Bronchial epithelial cell (primary cell): ENCODE measurements at regions not wholly inside any gene's neighbourhood (a gene's known extent, or its start where the extent isn't known, plus 50 kb on each side); places are given as distances from the start of the nearest gene placed in this dataset.

Experiments
- DNase-seq: peaks from one replicate; pipeline ENCODE4 v3.0.0-alpha.2; 2010; ENCODE audit warnings: low read depth
- FAIRE-seq: peaks from 2 replicates; lab custom pipeline; 2011; peaks lifted over from hg19 to GRCh38; lab: Jason Lieb, UNC
- H3K27me3 ChIP-seq: 2 replicates; pipeline ENCODE4 v1.5.1; 2011; ENCODE audit warnings: low read length; ENCODE audit not compliant: control insufficient read depth, insufficient read depth
- H3K36me3 ChIP-seq: 2 replicates; pipeline ENCODE4 v1.5.1; 2011; ENCODE audit warnings: low read length; ENCODE audit not compliant: control insufficient read depth, insufficient read depth
- H3K4me3 ChIP-seq: 2 replicates; pipeline ENCODE4 v1.5.1; 2011; ENCODE audit warnings: mild to moderate bottlenecking, low read depth, low read length, control low read depth
- TF ChIP-seq, protein P1 (sequence below): IDR thresholded peaks from 2 replicates; pipeline ENCODE4 v1.5.1; 2011; ENCODE audit warnings: mild to moderate bottlenecking, moderate library complexity, low read length, control low read depth, inconsistent platforms; ENCODE audit not compliant: insufficient read depth, severe bottlenecking

DNA sequence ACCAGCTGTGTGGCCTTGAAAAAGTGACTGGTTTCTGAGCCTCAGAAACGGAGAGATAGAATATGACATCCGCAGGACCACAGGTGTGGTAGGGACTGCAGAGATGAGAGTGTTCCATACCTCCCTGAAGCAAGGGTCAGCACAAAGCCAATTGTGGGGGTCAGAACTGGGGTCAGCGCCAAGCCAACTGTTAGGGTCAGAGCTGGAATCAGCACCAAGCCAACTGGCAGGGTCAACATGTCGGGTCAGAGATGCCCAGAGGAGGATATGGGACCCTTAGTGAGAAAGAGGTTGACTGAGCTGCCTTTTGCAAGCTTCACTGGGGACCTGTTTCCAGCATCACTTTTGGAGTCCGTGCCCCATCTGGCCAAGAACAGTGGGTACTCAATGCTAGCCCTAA, 93.9 kb downstream of the MATN1 start:
- Histone ChIP-seq H3K36me3 (no peaks in the 10 kb centered on the region), H3K4me3 (no peak overlapping the region), H3K27me3 (no peaks in the 10 kb centered on the region)
- FAIRE-seq (no peak), DNase-seq (no peak)
- TF ChIP-seq, protein P1, sequence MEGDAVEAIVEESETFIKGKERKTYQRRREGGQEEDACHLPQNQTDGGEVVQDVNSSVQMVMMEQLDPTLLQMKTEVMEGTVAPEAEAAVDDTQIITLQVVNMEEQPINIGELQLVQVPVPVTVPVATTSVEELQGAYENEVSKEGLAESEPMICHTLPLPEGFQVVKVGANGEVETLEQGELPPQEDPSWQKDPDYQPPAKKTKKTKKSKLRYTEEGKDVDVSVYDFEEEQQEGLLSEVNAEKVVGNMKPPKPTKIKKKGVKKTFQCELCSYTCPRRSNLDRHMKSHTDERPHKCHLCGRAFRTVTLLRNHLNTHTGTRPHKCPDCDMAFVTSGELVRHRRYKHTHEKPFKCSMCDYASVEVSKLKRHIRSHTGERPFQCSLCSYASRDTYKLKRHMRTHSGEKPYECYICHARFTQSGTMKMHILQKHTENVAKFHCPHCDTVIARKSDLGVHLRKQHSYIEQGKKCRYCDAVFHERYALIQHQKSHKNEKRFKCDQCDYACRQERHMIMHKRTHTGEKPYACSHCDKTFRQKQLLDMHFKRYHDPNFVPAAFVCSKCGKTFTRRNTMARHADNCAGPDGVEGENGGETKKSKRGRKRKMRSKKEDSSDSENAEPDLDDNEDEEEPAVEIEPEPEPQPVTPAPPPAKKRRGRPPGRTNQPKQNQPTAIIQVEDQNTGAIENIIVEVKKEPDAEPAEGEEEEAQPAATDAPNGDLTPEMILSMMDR: no peak

DNA sequence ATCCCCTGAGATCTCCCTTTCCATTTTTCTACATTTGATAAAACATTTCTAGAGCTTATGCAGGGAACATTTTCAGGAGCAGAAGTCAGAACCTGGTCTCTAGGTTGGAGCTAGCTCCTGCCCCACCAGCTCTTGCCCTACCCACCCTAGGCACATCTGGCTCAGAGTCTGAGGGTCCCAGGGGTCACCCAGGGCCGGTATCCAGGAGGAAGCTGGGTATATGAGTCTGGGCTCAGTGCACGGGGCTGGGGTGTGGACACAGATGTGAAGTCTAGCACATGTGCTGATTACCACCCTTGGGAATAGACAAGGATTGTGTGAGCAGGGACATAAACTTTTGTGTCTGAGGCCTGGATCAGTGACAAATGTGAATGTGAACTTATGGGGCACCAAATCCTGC, 95.4 kb downstream of the MATN1 start:
- Histone ChIP-seq H3K27me3 (no peaks in the 10 kb centered on the region), H3K4me3 (no peak overlapping the region), H3K36me3 (no peaks in the 10 kb centered on the region)
- DNase-seq: no peak
- TF ChIP-seq, protein P1: no peak
- FAIRE-seq: no peak

DNA sequence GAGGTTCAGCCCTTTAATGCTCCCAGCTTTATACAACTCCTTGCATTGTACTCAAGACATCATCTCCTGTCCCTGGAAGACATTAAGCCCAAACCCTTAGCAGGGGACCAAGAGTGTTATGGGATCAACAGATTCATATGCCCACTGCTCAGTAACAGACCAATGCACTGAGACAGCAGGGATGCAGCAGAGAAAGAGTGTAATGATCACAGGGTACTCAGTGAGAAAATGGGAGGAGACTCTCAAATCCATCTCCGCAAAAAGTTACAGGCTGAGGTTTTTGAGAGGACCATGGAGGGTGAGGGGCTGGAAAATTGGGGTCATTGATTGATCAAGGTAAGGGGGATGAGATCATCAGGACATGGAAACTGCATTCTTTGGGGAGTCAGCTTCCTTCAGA, 96.2 kb downstream of the MATN1 start:
- DNase-seq: no peak
- Histone ChIP-seq H3K4me3 (no peak overlapping the region), H3K36me3 (no peaks in the 10 kb centered on the region), H3K27me3 (no peaks in the 10 kb centered on the region)
- FAIRE-seq: no peak
- TF ChIP-seq, protein P1: no peak

DNA sequence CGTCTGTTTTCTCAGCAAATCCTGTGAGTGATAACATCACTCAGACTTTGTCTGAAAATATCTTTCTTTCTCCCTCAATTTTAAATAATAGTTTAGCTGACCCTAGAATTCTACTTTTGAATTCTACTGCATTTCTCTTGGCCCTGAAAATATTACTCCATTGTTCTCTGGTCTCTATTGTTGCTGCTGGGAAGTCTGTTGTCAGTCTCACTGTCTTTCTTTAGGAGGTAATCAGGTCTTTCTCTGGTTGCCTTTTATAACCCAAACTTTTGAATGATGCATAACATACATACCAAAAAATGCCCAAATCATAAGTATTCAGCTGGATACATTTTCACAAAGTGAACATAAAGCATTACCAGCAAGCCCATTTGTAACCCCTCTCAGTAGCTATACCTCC, 100.0 kb downstream of the MATN1 start:
- no peak for DNase-seq
- TF ChIP-seq, protein P1: no peak
- H3K36me3 ChIP-seq: no peaks in the 10 kb centered on the region
- no peaks in the 10 kb centered on the region for H3K27me3 ChIP-seq
- no peak for FAIRE-seq
- H3K4me3 ChIP-seq: no peak overlapping the region

DNA sequence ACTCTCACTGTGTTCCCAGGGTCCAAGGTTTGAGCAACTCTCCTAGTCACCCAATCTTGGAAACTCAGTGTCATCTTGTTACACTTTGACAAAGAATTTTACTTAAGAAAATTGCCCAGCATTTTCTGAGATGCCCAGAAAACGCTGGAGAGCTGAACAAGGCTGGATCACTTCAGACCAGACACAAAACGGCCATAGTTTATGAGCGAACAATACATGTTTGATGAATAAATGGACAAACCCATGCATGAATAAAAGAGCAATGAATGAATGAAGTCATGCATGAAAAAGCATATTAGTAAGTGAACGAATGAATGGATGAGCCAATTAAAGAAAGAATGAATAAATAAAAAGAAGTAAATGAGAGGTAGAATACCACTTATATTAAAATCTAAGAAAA, 103.8 kb downstream of the MATN1 start:
- no peaks in the 10 kb centered on the region for H3K27me3 ChIP-seq
- no peak for FAIRE-seq
- H3K36me3 ChIP-seq: no peaks in the 10 kb centered on the region
- TF ChIP-seq, protein P1: no peak
- no peak overlapping the region for H3K4me3 ChIP-seq
- no peak for DNase-seq

DNA sequence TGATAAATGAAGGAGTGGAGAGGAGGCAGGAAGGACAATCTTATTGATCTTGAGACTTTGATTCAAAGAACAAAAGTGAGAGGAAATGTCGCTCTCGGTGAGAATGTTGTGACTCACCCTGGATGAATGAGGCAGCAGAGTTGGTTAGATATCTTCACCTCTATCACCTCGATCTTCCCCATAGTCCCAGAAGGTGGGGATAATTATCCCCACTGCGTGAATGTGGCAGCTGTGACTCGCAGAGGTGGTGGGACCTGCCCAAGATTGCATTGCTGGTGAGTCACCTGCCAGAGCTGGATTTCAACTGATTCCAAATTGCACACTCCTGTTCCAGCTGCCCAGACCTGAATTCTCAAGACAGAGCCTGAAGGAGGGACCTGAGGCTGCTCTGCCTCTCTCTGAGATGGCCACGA, 105.0 kb downstream of the MATN1 start:
- TF ChIP-seq, protein P1: no peak
- DNase-seq: peak; percentile 81

More for the DNA sequence above, 105.0 kb downstream of the MATN1 start:
- no peak overlapping the region for H3K4me3 ChIP-seq
- no peaks in the 10 kb centered on the region for H3K36me3 ChIP-seq
- peak; percentile 75 for FAIRE-seq
- no peaks in the 10 kb centered on the region for H3K27me3 ChIP-seq
